ENCODE measurements at regions not wholly inside any gene's neighbourhood (a gene's known extent, or its start where the extent isn't known, plus 50 kb on each side); places are given as distances from the start of the nearest gene placed in this dataset.

GRCh38 chr9:135192686-135193085 is 105.2 kb downstream of the OLFM1 start:
- TF ChIP-seq CTCF (IDR thresholded peaks at IDR 0.05): no peak
- TF ChIP-seq POLR2A (IDR thresholded peaks at IDR 0.05): no peak
